Naive thymus-derived CD4-positive, alpha-beta T cell (primary cell): ENCODE measurements at regions not wholly inside any gene's neighbourhood (a gene's known extent, or its start where the extent isn't known, plus 50 kb on each side); places are given as distances from the start of the nearest gene placed in this dataset.

Experiments used
- ATAC-seq: fragments of 150-1000 bp; cut with Tn5 transposase; 2 replicates; pipeline ENCODE4 v1.10.0; 2021; ENCODE audit warnings: mild to moderate bottlenecking, moderate library complexity
- CTCF ChIA-PET: fragments of 350-600 bp; sonication (Branson Sonifier 250); formaldehyde crosslinking; loops from one replicate; lab custom pipeline; 2021; ENCODE audit warnings: antibody characterized with exemption; lab: Charles Lee
- POLR2A ChIA-PET: fragments of 350-600 bp; sonication (Branson Sonifier 250); formaldehyde crosslinking; loops from one replicate; lab custom pipeline; 2021; ENCODE audit warnings: antibody characterized with exemption, inconsistent platforms; lab: Charles Lee
- DNase-seq, 9 donors: peaks; one replicate each; pipeline versions ENCODE4 v3.0.0 to v3.0.0-alpha.2; 2020 to 2022; ENCODE audit warnings: mixed read lengths in 1 of 9
- H3K27ac ChIP-seq: one replicate; pipeline ENCODE4 v1.7.0; 2013; ENCODE audit warnings: mild to moderate bottlenecking, low read depth, low read length, moderate library complexity
- H3K27me3 ChIP-seq, 2 donors: one replicate each; pipeline ENCODE4 v1.7.0; 2013; ENCODE audit warnings: low read length in 2 of 2, mild to moderate bottlenecking in 2 of 2, moderate library complexity in 2 of 2; ENCODE audit not compliant: control insufficient read depth in 2 of 2, insufficient read depth in 2 of 2
- H3K36me3 ChIP-seq, 3 experiments: 1 replicate in 2 of 3; 2 replicates in 1 of 3; pipeline ENCODE4 v1.7.0; 2013; ENCODE audit warnings: low read length in 3 of 3, mild to moderate bottlenecking in 3 of 3, moderate library complexity in 1 of 3; ENCODE audit not compliant: insufficient read depth in 3 of 3, control insufficient read depth in 2 of 3
- H3K4me1 ChIP-seq, 2 donors: one replicate each; pipeline ENCODE4 v1.7.0; 2013; ENCODE audit warnings: low read length in 2 of 2, mild to moderate bottlenecking in 2 of 2, moderate library complexity in 1 of 2; ENCODE audit not compliant: control insufficient read depth in 2 of 2, insufficient read depth in 2 of 2
- H3K4me3 ChIP-seq: 2 replicates; pipeline ENCODE4 v1.7.0; 2013; ENCODE audit warnings: mild to moderate bottlenecking, low read length
- H3K9me3 ChIP-seq, 3 experiments: 1 replicate in 2 of 3; 2 replicates in 1 of 3; pipeline ENCODE4 v1.7.0; 2013; ENCODE audit warnings: low read length in 3 of 3; ENCODE audit not compliant: control insufficient read depth in 2 of 3
- H3K27ac Mint-ChIP-seq, 9 donors: one replicate each; pipeline ENCODE4 v1.8.0; 2020 to 2022; ENCODE audit warnings: mixed read lengths in 9 of 9, mild to moderate bottlenecking in 8 of 9, moderate library complexity in 5 of 9, inconsistent platforms in 2 of 9
- H3K27me3 Mint-ChIP-seq, 5 donors: one replicate each; pipeline ENCODE4 v1.8.0; 2021 to 2022; ENCODE audit warnings: mixed read lengths in 5 of 5, mild to moderate bottlenecking in 1 of 5
- H3K36me3 Mint-ChIP-seq, 5 donors: one replicate each; pipeline ENCODE4 v1.8.0; 2020 to 2022; ENCODE audit warnings: mixed read lengths in 5 of 5, mild to moderate bottlenecking in 3 of 5, inconsistent platforms in 1 of 5
- H3K4me1 Mint-ChIP-seq, 7 donors: one replicate each; pipeline ENCODE4 v1.8.0; 2020 to 2022; ENCODE audit warnings: mixed read lengths in 7 of 7, mild to moderate bottlenecking in 3 of 7, inconsistent platforms in 1 of 7
- H3K4me3 Mint-ChIP-seq, 10 donors: one replicate each; pipeline ENCODE4 v1.8.0; 2020 to 2022; ENCODE audit warnings: mild to moderate bottlenecking in 10 of 10, mixed read lengths in 10 of 10, moderate library complexity in 6 of 10, inconsistent platforms in 2 of 10
- H3K9me3 Mint-ChIP-seq, 11 donors: one replicate each; pipeline ENCODE4 v1.8.0; 2020 to 2022; ENCODE audit warnings: mixed read lengths in 11 of 11, mild to moderate bottlenecking in 4 of 11, inconsistent platforms in 1 of 11, moderate library complexity in 1 of 11
- intact Hi-C, 2 donors: fragments of 100-400 bp; cut with micrococcal nuclease; formaldehyde crosslinking; loops; one replicate each; pipeline ENCODE4 v1.15.1; 2023

- H3K27me3 ChIP-seq = no peaks in the 10 kb centered on the region
- H3K4me1 Mint-ChIP-seq = no peaks in the 10 kb centered on the region
- ATAC-seq = no peak
- H3K36me3 ChIP-seq = no peaks in the 10 kb centered on the region
- no peak overlapping the region for H3K4me3 ChIP-seq
- H3K9me3 ChIP-seq = no peaks in the 10 kb centered on the region
- H3K4me1 ChIP-seq = no peaks in the 10 kb centered on the region
- H3K9me3 Mint-ChIP-seq = no peaks in the 10 kb centered on the region
- H3K36me3 Mint-ChIP-seq = no peaks in the 10 kb centered on the region
- H3K27me3 Mint-ChIP-seq = peaks cover 0 to 19% (median 7%) of the 10 kb centered on the region in 5 donors
- H3K27ac ChIP-seq = no peak overlapping the region
- ChIA-PET POLR2A (no interaction called here), CTCF (no interaction called here)
- H3K4me3 Mint-ChIP-seq = no peak overlapping the region
- no peak for DNase-seq
- intact Hi-C loops = no loop called here
- no peak overlapping the region for H3K27ac Mint-ChIP-seq
Observed at GRCh38 chr5:14078716-14079115, 64.4 kb upstream of the TRIO start.

DNA sequence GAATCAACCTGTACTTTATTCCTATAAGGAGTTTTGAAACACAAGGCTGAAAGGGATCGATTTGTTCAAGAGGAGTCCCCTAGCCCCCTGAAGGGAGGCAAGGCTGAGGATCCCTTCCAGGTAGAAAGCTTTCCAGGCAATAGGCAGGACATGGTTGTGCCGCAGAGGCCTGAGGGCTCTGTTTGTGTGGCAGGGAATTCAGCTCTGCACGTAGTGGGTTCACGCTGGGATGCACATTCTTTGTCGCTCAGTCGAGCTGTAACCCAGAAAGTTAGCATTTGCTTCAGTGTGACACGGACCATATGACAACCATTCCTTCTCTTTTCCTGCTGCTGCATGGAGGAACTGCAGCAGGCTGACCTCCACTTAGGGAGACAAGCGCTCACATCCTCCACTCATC, 65.6 kb upstream of the TRIO start:
- ChIA-PET POLR2A (no interaction called here), CTCF (no interaction called here)
- DNase-seq = no peak
- no peaks in the 10 kb centered on the region for H3K9me3 ChIP-seq
- no peak overlapping the region for H3K4me3 Mint-ChIP-seq
- no peak overlapping the region for H3K27ac ChIP-seq
- peaks cover 0 to under 1% (median 0%) of the 10 kb centered on the region in 11 donors for H3K9me3 Mint-ChIP-seq
- ATAC-seq = no peak
- H3K27ac Mint-ChIP-seq = no peak overlapping the region
- H3K36me3 Mint-ChIP-seq = no peaks in the 10 kb centered on the region
- intact Hi-C loops = no loop called here
- no peaks in the 10 kb centered on the region for H3K36me3 ChIP-seq
- no peaks in the 10 kb centered on the region for H3K4me1 Mint-ChIP-seq
- no peaks in the 10 kb centered on the region for H3K4me1 ChIP-seq
- H3K27me3 Mint-ChIP-seq = peaks cover 0 to 21% (median 4%) of the 10 kb centered on the region in 5 donors
- no peaks in the 10 kb centered on the region for H3K27me3 ChIP-seq
- no peak overlapping the region for H3K4me3 ChIP-seq

GRCh38 chr5:14076561-14076960, 66.6 kb upstream of the TRIO start:
- Histone ChIP-seq H3K4me1 (no peaks in the 10 kb centered on the region), H3K9me3 (no peaks in the 10 kb centered on the region), H3K4me3 (no peak overlapping the region), H3K36me3 (no peaks in the 10 kb centered on the region), H3K27me3 (no peaks in the 10 kb centered on the region), H3K27ac (no peak overlapping the region)
- H3K4me3 Mint-ChIP-seq = no peak overlapping the region
- no peaks in the 10 kb centered on the region for H3K36me3 Mint-ChIP-seq
- intact Hi-C loops = no loop called here
- H3K9me3 Mint-ChIP-seq = peaks cover 0 to 2% (median 0%) of the 10 kb centered on the region in 11 donors
- ChIA-PET POLR2A (no interaction called here), CTCF (no interaction called here)
- no peak for ATAC-seq
- H3K4me1 Mint-ChIP-seq = no peaks in the 10 kb centered on the region
- DNase-seq = no peak
- H3K27ac Mint-ChIP-seq = no peak overlapping the region
- H3K27me3 Mint-ChIP-seq = peaks cover 0 to 25% (median 6%) of the 10 kb centered on the region in 5 donors

DNA sequence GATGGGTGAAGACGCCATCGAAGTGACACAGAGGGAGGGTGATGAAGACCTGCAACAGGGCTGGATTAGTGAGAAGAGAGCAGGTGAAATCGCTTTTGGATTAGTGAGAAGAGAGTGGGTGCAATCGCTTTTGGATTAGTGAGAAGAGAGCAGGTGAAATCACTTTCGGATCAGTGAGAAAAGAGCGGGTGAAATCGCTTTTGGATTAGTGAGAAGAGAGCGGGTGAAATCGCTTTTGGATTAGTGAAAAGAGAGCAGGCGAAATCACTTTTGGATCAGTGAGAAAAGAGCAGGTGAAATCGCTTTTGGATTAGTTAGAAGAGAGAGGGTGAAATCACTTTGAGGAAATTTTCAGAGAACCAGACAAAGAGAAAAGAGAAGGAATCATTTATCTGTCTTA, 67.2 kb upstream of the TRIO start:
- peaks cover 0 to 32% (median 10%) of the 10 kb centered on the region in 5 donors for H3K27me3 Mint-ChIP-seq
- no peak overlapping the region for H3K4me3 Mint-ChIP-seq
- POLR2A ChIA-PET = no interaction called here
- DNase-seq (no peak), ATAC-seq (no peak)
- H3K4me1 Mint-ChIP-seq = no peaks in the 10 kb centered on the region
- intact Hi-C loops = no loop called here
- peaks cover 0 to 2% (median 0%) of the 10 kb centered on the region in 11 donors for H3K9me3 Mint-ChIP-seq
- Histone ChIP-seq H3K9me3 (no peaks in the 10 kb centered on the region), H3K4me3 (no peak overlapping the region), H3K36me3 (no peaks in the 10 kb centered on the region), H3K27ac (no peak overlapping the region), H3K4me1 (no peaks in the 10 kb centered on the region), H3K27me3 (no peaks in the 10 kb centered on the region)
- H3K27ac Mint-ChIP-seq = no peak overlapping the region
- H3K36me3 Mint-ChIP-seq = no peaks in the 10 kb centered on the region
- CTCF ChIA-PET = no interaction called here

GRCh38 chr5:14071433-14071832, 71.7 kb upstream of the TRIO start:
- H3K27me3 Mint-ChIP-seq = peaks cover 0 to 30% (median 10%) of the 10 kb centered on the region in 5 donors
- no peak overlapping the region for H3K27ac Mint-ChIP-seq
- Histone ChIP-seq H3K9me3 (no peaks in the 10 kb centered on the region), H3K36me3 (no peaks in the 10 kb centered on the region), H3K27me3 (no peaks in the 10 kb centered on the region), H3K4me3 (no peak overlapping the region), H3K27ac (no peak overlapping the region), H3K4me1 (no peaks in the 10 kb centered on the region)
- intact Hi-C loops = no loop called here
- no peak for ATAC-seq
- H3K4me3 Mint-ChIP-seq = no peak overlapping the region
- no peaks in the 10 kb centered on the region for H3K36me3 Mint-ChIP-seq
- H3K9me3 Mint-ChIP-seq = peaks cover 0 to 2% (median 0%) of the 10 kb centered on the region in 11 donors
- ChIA-PET CTCF (no interaction called here), POLR2A (no interaction called here)
- H3K4me1 Mint-ChIP-seq = peaks cover 0 to 2% (median 0%) of the 10 kb centered on the region in 7 donors
- no peak for DNase-seq

DNA sequence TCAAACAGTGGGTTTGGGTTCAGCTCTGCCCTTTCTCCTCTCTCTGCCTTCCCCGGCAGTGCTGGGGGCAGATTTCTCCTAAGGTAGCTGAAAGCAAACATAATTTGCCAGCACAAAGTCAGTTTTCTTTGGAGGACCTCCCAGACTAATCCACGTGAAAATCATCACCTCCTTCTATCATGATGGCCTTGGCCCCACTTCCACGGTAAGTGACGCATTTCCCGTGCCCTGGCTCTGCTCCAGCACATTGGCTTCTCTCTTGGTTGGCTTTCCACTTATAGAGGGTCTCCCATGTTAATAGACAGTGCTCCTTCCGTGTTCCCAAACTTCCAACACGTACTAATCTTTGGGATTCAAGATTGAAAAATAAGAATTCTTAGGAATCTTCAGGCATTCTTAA, 74.1 kb upstream of the TRIO start:
- Mint-ChIP-seq H3K4me1 (peaks cover 0 to 2% (median 0%) of the 10 kb centered on the region in 7 donors), H3K4me3 (no peak overlapping the region), H3K27ac (no peak overlapping the region), H3K9me3 (peaks cover 0 to 2% (median 0%) of the 10 kb centered on the region in 11 donors), H3K36me3 (no peaks in the 10 kb centered on the region), H3K27me3 (peaks cover 0 to 27% (median 8%) of the 10 kb centered on the region in 5 donors)
- H3K4me3 ChIP-seq = no peak overlapping the region
- no peak overlapping the region for H3K27ac ChIP-seq
- DNase-seq = no peak
- no peaks in the 10 kb centered on the region for H3K4me1 ChIP-seq
- intact Hi-C loops = no loop called here
- POLR2A ChIA-PET = no interaction called here
- no peak for ATAC-seq
- no peaks in the 10 kb centered on the region for H3K9me3 ChIP-seq
- CTCF ChIA-PET = no interaction called here
- no peaks in the 10 kb centered on the region for H3K36me3 ChIP-seq
- H3K27me3 ChIP-seq = no peaks in the 10 kb centered on the region

GRCh38 chr5:14068136-14068535, 75.0 kb upstream of the TRIO start:
- Mint-ChIP-seq H3K4me3 (no peak overlapping the region), H3K36me3 (no peaks in the 10 kb centered on the region), H3K4me1 (peaks cover 0 to 2% (median 0%) of the 10 kb centered on the region in 7 donors), H3K27ac (no peak overlapping the region), H3K27me3 (peaks cover 0 to 25% (median 7%) of the 10 kb centered on the region in 5 donors), H3K9me3 (peaks cover 0 to 2% (median 0%) of the 10 kb centered on the region in 11 donors)
- no peaks in the 10 kb centered on the region for H3K9me3 ChIP-seq
- no peaks in the 10 kb centered on the region for H3K36me3 ChIP-seq
- no peak overlapping the region for H3K27ac ChIP-seq
- no peak overlapping the region for H3K4me3 ChIP-seq
- POLR2A ChIA-PET = no interaction called here
- CTCF ChIA-PET = no interaction called here
- no peaks in the 10 kb centered on the region for H3K4me1 ChIP-seq
- ATAC-seq = no peak
- H3K27me3 ChIP-seq = no peaks in the 10 kb centered on the region
- DNase-seq = no peak
- intact Hi-C loops = no loop called here
